ENCODE measurements at regions not wholly inside any gene's neighbourhood (a gene's known extent, or its start where the extent isn't known, plus 50 kb on each side); places are given as distances from the start of the nearest gene placed in this dataset.

GRCh38 chr16:76956841-76957240 is 234.1 kb upstream of the MON1B start:
- Mint-ChIP-seq H3K9me3 (peaks cover 0 to 15% (median 3%) of the 10 kb centered on the region in 11 donors), H3K36me3 (no peaks in the 10 kb centered on the region), H3K4me3 (no peak overlapping the region), H3K27me3 (no peaks in the 10 kb centered on the region), H3K27ac (no peak overlapping the region), H3K4me1 (no peaks in the 10 kb centered on the region)
- no peaks in the 10 kb centered on the region for H3K36me3 ChIP-seq (ENCODE audit: control insufficient read depth in 2 of 3, insufficient read depth in 3 of 3, low read length in 3 of 3)
- H3K27me3 ChIP-seq (ENCODE audit: control insufficient read depth in 2 of 2, insufficient read depth in 2 of 2, low read length in 2 of 2), result no peaks in the 10 kb centered on the region
- intact Hi-C loops (cut with micrococcal nuclease), result no loop called here
- H3K27ac ChIP-seq (ENCODE audit: low read depth, low read length), result no peak overlapping the region
- H3K9me3 ChIP-seq (ENCODE audit: control insufficient read depth in 2 of 3, low read length in 3 of 3), result peaks cover 0 to 3% (median 0%) of the 10 kb centered on the region in 3 experiments
- ChIA-PET CTCF (no interaction called here), POLR2A (no interaction called here)
- ATAC-seq (no peak), DNase-seq (no peak)
- no peaks in the 10 kb centered on the region for H3K4me1 ChIP-seq (ENCODE audit: control insufficient read depth in 2 of 2, insufficient read depth in 2 of 2, low read length in 2 of 2)
- no peak overlapping the region for H3K4me3 ChIP-seq (ENCODE audit: low read length)

GRCh38 chr16:76959166-76959565 is 231.8 kb upstream of the MON1B start:
- DNase-seq, result no peak
- Histone ChIP-seq H3K4me1 (ENCODE audit: control insufficient read depth in 2 of 2, insufficient read depth in 2 of 2, low read length in 2 of 2) (no peaks in the 10 kb centered on the region), H3K4me3 (ENCODE audit: low read length) (no peak overlapping the region), H3K27ac (ENCODE audit: low read depth, low read length) (no peak overlapping the region), H3K36me3 (ENCODE audit: control insufficient read depth in 2 of 3, insufficient read depth in 3 of 3, low read length in 3 of 3) (no peaks in the 10 kb centered on the region), H3K9me3 (ENCODE audit: control insufficient read depth in 2 of 3, low read length in 3 of 3) (peaks cover 0 to 3% (median 0%) of the 10 kb centered on the region in 3 experiments), H3K27me3 (ENCODE audit: control insufficient read depth in 2 of 2, insufficient read depth in 2 of 2, low read length in 2 of 2) (no peaks in the 10 kb centered on the region)
- ATAC-seq, result no peak
- ChIA-PET POLR2A (no interaction called here), CTCF (no interaction called here)
- Mint-ChIP-seq H3K4me1 (no peaks in the 10 kb centered on the region), H3K27me3 (peaks cover 0 to 3% (median 0%) of the 10 kb centered on the region in 5 donors), H3K27ac (no peak overlapping the region), H3K36me3 (no peaks in the 10 kb centered on the region), H3K4me3 (no peak overlapping the region), H3K9me3 (peaks cover 0 to 18% (median 3%) of the 10 kb centered on the region in 11 donors)
- intact Hi-C loops (cut with micrococcal nuclease), result no loop called here

DNA sequence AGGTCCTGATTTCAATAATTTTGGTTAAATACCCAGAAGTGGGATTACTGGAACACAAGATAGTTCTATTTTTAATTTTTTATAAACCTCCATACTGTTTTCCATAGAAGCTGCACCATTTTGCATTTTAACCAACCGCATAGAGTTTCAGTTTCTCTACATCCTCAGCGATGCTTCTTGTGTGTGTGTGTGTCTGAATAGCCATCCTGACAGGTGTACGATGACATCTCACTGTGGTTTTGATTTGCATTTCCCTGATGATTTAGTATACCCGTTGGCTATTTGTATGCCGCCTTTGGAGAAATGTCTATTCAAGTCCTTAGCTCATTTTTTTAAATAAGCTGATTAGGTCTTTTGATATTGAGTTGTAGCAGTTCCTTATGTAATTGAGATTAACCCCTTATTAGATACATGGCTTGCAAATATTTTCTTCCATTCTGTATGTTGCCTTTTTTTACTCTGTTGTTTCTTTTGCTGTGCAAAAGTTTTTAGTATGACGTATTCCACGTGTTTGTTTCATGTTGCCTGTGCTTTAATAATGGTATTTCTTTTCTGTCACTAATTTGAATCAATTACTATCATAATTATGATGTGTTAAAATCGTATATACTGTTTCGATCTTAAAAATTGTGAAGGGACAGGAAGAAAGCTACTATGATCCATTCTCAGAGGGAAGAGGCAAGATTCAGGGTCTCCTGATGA is 227.2 kb upstream of the MON1B start:
- H3K4me1 Mint-ChIP-seq, result no peaks in the 10 kb centered on the region
- H3K27ac Mint-ChIP-seq, result no peak overlapping the region
- no peaks in the 10 kb centered on the region for H3K9me3 ChIP-seq (ENCODE audit: control insufficient read depth in 2 of 3, low read length in 3 of 3)
- ChIA-PET CTCF (no interaction called here), POLR2A (no interaction called here)
- H3K27me3 Mint-ChIP-seq, result peaks cover 0 to 4% (median 0%) of the 10 kb centered on the region in 5 donors
- ATAC-seq (no peak), DNase-seq (no peak)
- no peaks in the 10 kb centered on the region for H3K36me3 Mint-ChIP-seq
- H3K36me3 ChIP-seq (ENCODE audit: control insufficient read depth in 2 of 3, insufficient read depth in 3 of 3, low read length in 3 of 3), result no peaks in the 10 kb centered on the region
- intact Hi-C loops (cut with micrococcal nuclease), result no loop called here
- H3K4me1 ChIP-seq (ENCODE audit: control insufficient read depth in 2 of 2, insufficient read depth in 2 of 2, low read length in 2 of 2), result no peaks in the 10 kb centered on the region
- no peaks in the 10 kb centered on the region for H3K27me3 ChIP-seq (ENCODE audit: control insufficient read depth in 2 of 2, insufficient read depth in 2 of 2, low read length in 2 of 2)
- no peak overlapping the region for H3K4me3 ChIP-seq (ENCODE audit: low read length)
- no peak overlapping the region for H3K4me3 Mint-ChIP-seq
- H3K9me3 Mint-ChIP-seq, result peaks cover 0 to 11% (median 0%) of the 10 kb centered on the region in 11 donors
- H3K27ac ChIP-seq (ENCODE audit: low read depth, low read length), result no peak overlapping the region

- Mint-ChIP-seq H3K27me3 (peaks cover 0 to 4% (median 0%) of the 10 kb centered on the region in 5 donors), H3K27ac (no peak overlapping the region), H3K4me3 (no peak overlapping the region), H3K36me3 (no peaks in the 10 kb centered on the region), H3K4me1 (no peaks in the 10 kb centered on the region), H3K9me3 (peaks cover 0 to 11% (median 0%) of the 10 kb centered on the region in 11 donors)
- ChIA-PET POLR2A (no interaction called here), CTCF (no interaction called here)
- Histone ChIP-seq H3K27ac (ENCODE audit: low read depth, low read length) (no peak overlapping the region), H3K36me3 (ENCODE audit: control insufficient read depth in 2 of 3, insufficient read depth in 3 of 3, low read length in 3 of 3) (no peaks in the 10 kb centered on the region), H3K27me3 (ENCODE audit: control insufficient read depth in 2 of 2, insufficient read depth in 2 of 2, low read length in 2 of 2) (no peaks in the 10 kb centered on the region), H3K9me3 (ENCODE audit: control insufficient read depth in 2 of 3, low read length in 3 of 3) (no peaks in the 10 kb centered on the region), H3K4me3 (ENCODE audit: low read length) (no peak overlapping the region), H3K4me1 (ENCODE audit: control insufficient read depth in 2 of 2, insufficient read depth in 2 of 2, low read length in 2 of 2) (no peaks in the 10 kb centered on the region)
- DNase-seq, result no peak
- no peak for ATAC-seq
- intact Hi-C loops (cut with micrococcal nuclease), result no loop called here
Measured at GRCh38 chr16:76964464-76965154, 226.4 kb upstream of the MON1B start.

GRCh38 chr16:76970087-76970744 is 220.8 kb upstream of the MON1B start:
- Histone ChIP-seq H3K4me1 (ENCODE audit: control insufficient read depth in 2 of 2, insufficient read depth in 2 of 2, low read length in 2 of 2) (no peaks in the 10 kb centered on the region), H3K4me3 (ENCODE audit: low read length) (no peak overlapping the region), H3K9me3 (ENCODE audit: control insufficient read depth in 2 of 3, low read length in 3 of 3) (no peaks in the 10 kb centered on the region), H3K27me3 (ENCODE audit: control insufficient read depth in 2 of 2, insufficient read depth in 2 of 2, low read length in 2 of 2) (no peaks in the 10 kb centered on the region), H3K27ac (ENCODE audit: low read depth, low read length) (no peak overlapping the region), H3K36me3 (ENCODE audit: control insufficient read depth in 2 of 3, insufficient read depth in 3 of 3, low read length in 3 of 3) (no peaks in the 10 kb centered on the region)
- ChIA-PET POLR2A (no interaction called here), CTCF (no interaction called here)
- peaks cover 0 to 12% (median 0%) of the 10 kb centered on the region in 5 donors for H3K27me3 Mint-ChIP-seq
- no peaks in the 10 kb centered on the region for H3K36me3 Mint-ChIP-seq
- H3K4me3 Mint-ChIP-seq, result no peak overlapping the region
- no peak overlapping the region for H3K27ac Mint-ChIP-seq
- H3K4me1 Mint-ChIP-seq, result no peaks in the 10 kb centered on the region
- H3K9me3 Mint-ChIP-seq, result peaks cover 0 to 4% (median 0%) of the 10 kb centered on the region in 11 donors
- DNase-seq, result no peak
- no peak for ATAC-seq
- intact Hi-C loops (cut with micrococcal nuclease), result no loop called here

DNA sequence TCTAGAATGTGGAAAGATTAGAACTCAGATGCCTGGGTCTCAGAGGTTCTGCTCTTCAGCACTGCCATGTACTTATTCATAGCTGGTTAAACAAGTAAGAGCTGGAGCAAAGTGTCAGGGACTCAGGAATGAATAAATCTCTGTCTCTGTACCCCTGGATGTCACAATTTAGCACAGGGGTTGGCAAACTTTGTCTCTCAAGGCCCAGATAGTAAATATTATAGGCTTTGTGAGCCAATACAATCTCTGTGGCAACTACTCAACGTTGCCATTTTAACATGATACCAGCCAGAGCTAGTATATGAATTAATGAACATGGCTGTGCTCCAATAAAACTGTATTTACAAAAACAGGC is 220.3 kb upstream of the MON1B start:
- Histone ChIP-seq H3K27me3 (ENCODE audit: control insufficient read depth in 2 of 2, insufficient read depth in 2 of 2, low read length in 2 of 2) (no peaks in the 10 kb centered on the region), H3K27ac (ENCODE audit: low read depth, low read length) (no peak overlapping the region), H3K4me3 (ENCODE audit: low read length) (no peak overlapping the region), H3K4me1 (ENCODE audit: control insufficient read depth in 2 of 2, insufficient read depth in 2 of 2, low read length in 2 of 2) (no peaks in the 10 kb centered on the region), H3K36me3 (ENCODE audit: control insufficient read depth in 2 of 3, insufficient read depth in 3 of 3, low read length in 3 of 3) (no peaks in the 10 kb centered on the region), H3K9me3 (ENCODE audit: control insufficient read depth in 2 of 3, low read length in 3 of 3) (no peaks in the 10 kb centered on the region)
- no peak overlapping the region for H3K27ac Mint-ChIP-seq
- intact Hi-C loops (cut with micrococcal nuclease), result no loop called here
- peaks cover 0 to 12% (median 0%) of the 10 kb centered on the region in 5 donors for H3K27me3 Mint-ChIP-seq
- peaks cover 0 to 6% (median 0%) of the 10 kb centered on the region in 11 donors for H3K9me3 Mint-ChIP-seq
- ATAC-seq, result no peak
- peaks cover 0 to under 1% (median 0%) of the 10 kb centered on the region in 7 donors for H3K4me1 Mint-ChIP-seq
- H3K4me3 Mint-ChIP-seq, result no peak overlapping the region
- POLR2A ChIA-PET, result no interaction called here
- DNase-seq, result no peak
- H3K36me3 Mint-ChIP-seq, result no peaks in the 10 kb centered on the region
- CTCF ChIA-PET, result no interaction called here
